Immature natural killer cell (primary cell): ENCODE measurements at regions not wholly inside any gene's neighbourhood (a gene's known extent, or its start where the extent isn't known, plus 50 kb on each side); places are given as distances from the start of the nearest gene placed in this dataset.
"Not testable (repeated sequence)": the region's sequence is repeated elsewhere in the genome, so short reads cannot be mapped to it uniquely, and the experiment has no call there.

Experiments
- DNase-seq, 3 donors: peaks; one replicate each; pipeline ENCODE4 v3.0.0; 2022; ENCODE audit warnings: mixed read lengths in 1 of 3
- H3K27ac Mint-ChIP-seq, 6 donors: one replicate each; pipeline ENCODE4 v1.8.0; 2020; ENCODE audit warnings: mixed read lengths in 6 of 6, mild to moderate bottlenecking in 5 of 6, inconsistent platforms in 4 of 6, moderate library complexity in 3 of 6
- H3K27me3 Mint-ChIP-seq, 3 donors: one replicate each; pipeline ENCODE4 v1.8.0; 2020 to 2021; ENCODE audit warnings: low read depth in 3 of 3, mild to moderate bottlenecking in 3 of 3, mixed read lengths in 3 of 3, moderate library complexity in 3 of 3, inconsistent platforms in 1 of 3
- H3K36me3 Mint-ChIP-seq, 3 donors: one replicate each; pipeline ENCODE4 v1.8.0; 2020; ENCODE audit warnings: mixed read lengths in 3 of 3, inconsistent platforms in 2 of 3, mild to moderate bottlenecking in 2 of 3
- H3K4me1 Mint-ChIP-seq, 2 donors: one replicate each; pipeline ENCODE4 v1.8.0; 2020; ENCODE audit warnings: inconsistent platforms in 2 of 2, mild to moderate bottlenecking in 2 of 2, mixed read lengths in 2 of 2, moderate library complexity in 1 of 2
- H3K4me3 Mint-ChIP-seq, 5 donors: one replicate each; pipeline ENCODE4 v1.8.0; 2020; ENCODE audit warnings: mild to moderate bottlenecking in 5 of 5, mixed read lengths in 5 of 5, inconsistent platforms in 3 of 5, moderate library complexity in 3 of 5
- H3K9me3 Mint-ChIP-seq, 6 donors: one replicate each; pipeline ENCODE4 v1.8.0; 2020; ENCODE audit warnings: mild to moderate bottlenecking in 6 of 6, mixed read lengths in 6 of 6, inconsistent platforms in 4 of 6, moderate library complexity in 3 of 6

GRCh38 chr13:44309794-44310757, 63.5 kb upstream of the SERP2 start:
- Mint-ChIP-seq H3K4me3 (no peak overlapping the region), H3K36me3 (no peaks in the 10 kb centered on the region)

GRCh38 chr13:44311011-44311780, 62.4 kb upstream of the SERP2 start:
- H3K27me3 Mint-ChIP-seq, result peaks cover 0 to 5% (median 2%) of the 10 kb centered on the region in 3 donors
- H3K36me3 Mint-ChIP-seq, result no peaks in the 10 kb centered on the region
- H3K27ac Mint-ChIP-seq, result no peak overlapping the region

More at GRCh38 chr13:44309794-44310757, 63.5 kb upstream of the SERP2 start:
- no peak for DNase-seq
- H3K27me3 Mint-ChIP-seq, result peaks cover 0 to 5% (median 2%) of the 10 kb centered on the region in 3 donors
- H3K4me1 Mint-ChIP-seq, result no peaks in the 10 kb centered on the region
- H3K27ac Mint-ChIP-seq, result no peak overlapping the region
- no peaks in the 10 kb centered on the region for H3K9me3 Mint-ChIP-seq

GRCh38 chr13:44312131-44312530, 61.5 kb upstream of the SERP2 start:
- Mint-ChIP-seq H3K4me1 (no peaks in the 10 kb centered on the region), H3K9me3 (no peaks in the 10 kb centered on the region), H3K27me3 (peaks cover 0 to 7% (median 0%) of the 10 kb centered on the region in 3 donors), H3K4me3 (no peak overlapping the region), H3K27ac (no peak overlapping the region), H3K36me3 (no peaks in the 10 kb centered on the region)
- DNase-seq, result no peak

More at GRCh38 chr13:44311011-44311780, 62.4 kb upstream of the SERP2 start:
- DNase-seq, result no peak
- Mint-ChIP-seq H3K4me3 (no peak overlapping the region), H3K9me3 (no peaks in the 10 kb centered on the region), H3K4me1 (no peaks in the 10 kb centered on the region)

- Mint-ChIP-seq H3K27ac (no peak overlapping the region), H3K36me3 (no peaks in the 10 kb centered on the region), H3K27me3 (peaks cover 2 to 7% (median 2%) of the 10 kb centered on the region in 3 donors)
These were observed 60.6 kb upstream of the SERP2 start for GRCh38 chr13:44312834-44313551.

GRCh38 chr13:44313674-44314073, 60.0 kb upstream of the SERP2 start:
- Mint-ChIP-seq H3K27me3 (peaks cover 2 to 7% (median 6%) of the 10 kb centered on the region in 3 donors), H3K4me1 (no peaks in the 10 kb centered on the region), H3K9me3 (no peaks in the 10 kb centered on the region), H3K36me3 (no peaks in the 10 kb centered on the region), H3K4me3 (no peak overlapping the region), H3K27ac (no peak overlapping the region)
- no peak for DNase-seq

More at GRCh38 chr13:44312834-44313551, 60.6 kb upstream of the SERP2 start:
- no peak overlapping the region for H3K4me3 Mint-ChIP-seq
- H3K4me1 Mint-ChIP-seq, result no peaks in the 10 kb centered on the region
- no peaks in the 10 kb centered on the region for H3K9me3 Mint-ChIP-seq
- DNase-seq, result no peak

GRCh38 chr13:44314160-44314559, 59.5 kb upstream of the SERP2 start:
- not testable (repeated sequence) for H3K9me3 Mint-ChIP-seq, H3K27me3 Mint-ChIP-seq, DNase-seq, H3K4me3 Mint-ChIP-seq, H3K27ac Mint-ChIP-seq, H3K36me3 Mint-ChIP-seq, H3K4me1 Mint-ChIP-seq

GRCh38 chr13:44317752-44318151, 55.9 kb upstream of the SERP2 start:
- H3K27ac Mint-ChIP-seq, result no peak overlapping the region
- no peaks in the 10 kb centered on the region for H3K9me3 Mint-ChIP-seq
- DNase-seq, result no peak
- peaks cover 0 to 5% (median 0%) of the 10 kb centered on the region in 3 donors for H3K36me3 Mint-ChIP-seq
- peaks cover 2 to 8% (median 6%) of the 10 kb centered on the region in 3 donors for H3K27me3 Mint-ChIP-seq
- no peak overlapping the region for H3K4me3 Mint-ChIP-seq
- no peaks in the 10 kb centered on the region for H3K4me1 Mint-ChIP-seq

GRCh38 chr13:44318161-44318560, 55.5 kb upstream of the SERP2 start:
- H3K9me3 Mint-ChIP-seq, result no peaks in the 10 kb centered on the region
- H3K36me3 Mint-ChIP-seq, result peaks cover 0 to 5% (median 0%) of the 10 kb centered on the region in 3 donors

GRCh38 chr13:44320611-44321010, 53.0 kb upstream of the SERP2 start:
- Mint-ChIP-seq H3K4me3 (no peak overlapping the region), H3K27me3 (peaks cover 2 to 6% (median 6%) of the 10 kb centered on the region in 3 donors), H3K9me3 (no peaks in the 10 kb centered on the region), H3K27ac (no peak overlapping the region), H3K4me1 (no peaks in the 10 kb centered on the region), H3K36me3 (peaks cover 0 to 5% (median 0%) of the 10 kb centered on the region in 3 donors)
- no peak for DNase-seq

More at GRCh38 chr13:44318161-44318560, 55.5 kb upstream of the SERP2 start:
- Mint-ChIP-seq H3K4me3 (no peak overlapping the region), H3K27ac (no peak overlapping the region), H3K4me1 (no peaks in the 10 kb centered on the region), H3K27me3 (peaks cover 2 to 8% (median 6%) of the 10 kb centered on the region in 3 donors)
- DNase-seq, result no peak

GRCh38 chr13:44321961-44322360, 51.7 kb upstream of the SERP2 start:
- Mint-ChIP-seq H3K4me3 (no peak overlapping the region), H3K27ac (no peak overlapping the region), H3K4me1 (no peaks in the 10 kb centered on the region), H3K9me3 (no peaks in the 10 kb centered on the region), H3K27me3 (peaks cover 2 to 7% (median 4%) of the 10 kb centered on the region in 3 donors), H3K36me3 (peaks cover 0 to 5% (median 0%) of the 10 kb centered on the region in 3 donors)
- DNase-seq, result no peak

GRCh38 chr13:44322928-44323327, 50.7 kb upstream of the SERP2 start:
- H3K27me3 Mint-ChIP-seq, result peaks cover 0 to 6% (median 4%) of the 10 kb centered on the region in 3 donors
- no peaks in the 10 kb centered on the region for H3K4me1 Mint-ChIP-seq
- H3K27ac Mint-ChIP-seq, result no peak overlapping the region
- no peak overlapping the region for H3K4me3 Mint-ChIP-seq
- peaks cover 0 to 8% (median 0%) of the 10 kb centered on the region in 3 donors for H3K36me3 Mint-ChIP-seq
- no peaks in the 10 kb centered on the region for H3K9me3 Mint-ChIP-seq
- DNase-seq, result no peak

- Mint-ChIP-seq H3K27ac (no peak overlapping the region), H3K27me3 (peaks cover 0 to 4% (median 1%) of the 10 kb centered on the region in 3 donors), H3K4me1 (no peaks in the 10 kb centered on the region), H3K9me3 (peaks cover 0 to 3% (median 0%) of the 10 kb centered on the region in 6 donors), H3K4me3 (no peak overlapping the region), H3K36me3 (peaks cover 0 to 8% (median 0%) of the 10 kb centered on the region in 3 donors)
- no peak for DNase-seq
These were observed 49.9 kb upstream of the SERP2 start for GRCh38 chr13:44323754-44324153.
